Immature natural killer cell (primary cell): ENCODE measurements at regions not wholly inside any gene's neighbourhood (a gene's known extent, or its start where the extent isn't known, plus 50 kb on each side); places are given as distances from the start of the nearest gene placed in this dataset.

Experiments
- DNase-seq, 3 donors: peaks; one replicate each; pipeline ENCODE4 v3.0.0; 2022; ENCODE audit warnings: mixed read lengths in 1 of 3
- H3K27ac Mint-ChIP-seq, 6 donors: one replicate each; pipeline ENCODE4 v1.8.0; 2020; ENCODE audit warnings: mixed read lengths in 6 of 6, mild to moderate bottlenecking in 5 of 6, inconsistent platforms in 4 of 6, moderate library complexity in 3 of 6
- H3K27me3 Mint-ChIP-seq, 3 donors: one replicate each; pipeline ENCODE4 v1.8.0; 2020 to 2021; ENCODE audit warnings: low read depth in 3 of 3, mild to moderate bottlenecking in 3 of 3, mixed read lengths in 3 of 3, moderate library complexity in 3 of 3, inconsistent platforms in 1 of 3
- H3K36me3 Mint-ChIP-seq, 3 donors: one replicate each; pipeline ENCODE4 v1.8.0; 2020; ENCODE audit warnings: mixed read lengths in 3 of 3, inconsistent platforms in 2 of 3, mild to moderate bottlenecking in 2 of 3
- H3K4me1 Mint-ChIP-seq, 2 donors: one replicate each; pipeline ENCODE4 v1.8.0; 2020; ENCODE audit warnings: inconsistent platforms in 2 of 2, mild to moderate bottlenecking in 2 of 2, mixed read lengths in 2 of 2, moderate library complexity in 1 of 2
- H3K4me3 Mint-ChIP-seq, 5 donors: one replicate each; pipeline ENCODE4 v1.8.0; 2020; ENCODE audit warnings: mild to moderate bottlenecking in 5 of 5, mixed read lengths in 5 of 5, inconsistent platforms in 3 of 5, moderate library complexity in 3 of 5
- H3K9me3 Mint-ChIP-seq, 6 donors: one replicate each; pipeline ENCODE4 v1.8.0; 2020; ENCODE audit warnings: mild to moderate bottlenecking in 6 of 6, mixed read lengths in 6 of 6, inconsistent platforms in 4 of 6, moderate library complexity in 3 of 6

DNA sequence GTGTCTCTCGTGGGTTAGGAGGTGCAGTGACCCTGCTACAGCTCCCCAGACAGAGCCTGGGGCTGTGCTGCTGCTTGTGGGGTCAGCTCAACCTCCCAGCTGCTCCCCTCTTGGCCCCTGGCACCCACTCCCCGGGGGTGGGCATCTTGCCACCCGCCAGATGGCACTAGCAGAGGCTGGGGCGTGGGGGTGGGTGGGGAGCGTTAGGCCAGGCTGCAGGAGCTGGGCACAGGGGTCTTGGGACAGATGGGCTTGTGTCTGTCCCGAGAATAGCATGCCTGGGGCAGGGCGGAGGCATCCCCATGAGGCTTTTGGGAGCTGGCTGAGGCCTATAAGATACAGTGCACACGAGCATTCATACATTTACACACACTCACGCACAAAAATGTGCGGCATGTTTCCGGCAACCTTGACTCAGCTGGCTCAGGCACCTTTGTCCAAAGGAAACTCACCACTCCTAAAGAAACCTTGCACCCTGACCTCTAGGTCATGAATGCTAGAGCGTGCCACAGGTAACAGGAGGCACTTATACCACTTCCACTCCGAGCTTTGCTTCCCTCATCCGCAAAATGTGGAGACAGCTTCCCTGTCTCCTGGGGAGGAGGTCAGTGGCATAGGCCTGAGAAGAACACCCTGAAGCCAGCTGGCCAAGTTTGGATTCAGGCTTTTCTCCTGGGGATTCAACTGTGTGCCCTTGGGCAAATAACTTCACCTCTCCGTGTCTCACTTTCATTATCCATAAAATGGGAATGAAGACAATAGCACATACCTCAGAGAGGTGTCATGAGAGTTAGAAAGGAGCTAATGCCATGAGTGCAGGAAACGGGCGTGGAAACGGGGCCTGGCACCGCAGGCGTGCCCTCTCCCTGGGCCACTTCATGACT lies 78.9 kb upstream of the LHX1 start:
- H3K27me3 Mint-ChIP-seq: peaks cover 0 to 9% (median 1%) of the 10 kb centered on the region in 3 donors
- no peak overlapping the region for H3K27ac Mint-ChIP-seq
- H3K4me3 Mint-ChIP-seq: no peak overlapping the region
- no peaks in the 10 kb centered on the region for H3K4me1 Mint-ChIP-seq
- H3K9me3 Mint-ChIP-seq: no peaks in the 10 kb centered on the region
- H3K36me3 Mint-ChIP-seq: no peaks in the 10 kb centered on the region
- no peak for DNase-seq

DNA sequence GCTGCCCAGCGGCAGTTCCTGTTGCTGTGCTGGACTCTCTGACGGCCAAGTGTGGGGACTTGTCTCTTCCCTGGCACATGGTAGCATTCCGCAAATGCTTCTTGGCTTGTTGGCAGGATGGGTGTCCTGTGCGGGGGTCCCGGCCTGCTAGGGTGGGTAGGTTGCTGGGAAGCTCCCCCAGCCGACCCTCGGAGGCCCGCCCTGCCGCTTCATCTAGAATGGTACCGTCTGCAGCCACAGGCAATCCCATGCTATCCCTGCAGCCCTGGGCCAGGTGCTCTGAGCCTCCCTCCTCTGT lies 78.3 kb upstream of the LHX1 start:
- Mint-ChIP-seq H3K36me3 (no peaks in the 10 kb centered on the region), H3K4me3 (no peak overlapping the region), H3K27ac (no peak overlapping the region), H3K9me3 (no peaks in the 10 kb centered on the region), H3K27me3 (peaks cover 0 to 9% (median 1%) of the 10 kb centered on the region in 3 donors), H3K4me1 (no peaks in the 10 kb centered on the region)
- DNase-seq: no peak

DNA sequence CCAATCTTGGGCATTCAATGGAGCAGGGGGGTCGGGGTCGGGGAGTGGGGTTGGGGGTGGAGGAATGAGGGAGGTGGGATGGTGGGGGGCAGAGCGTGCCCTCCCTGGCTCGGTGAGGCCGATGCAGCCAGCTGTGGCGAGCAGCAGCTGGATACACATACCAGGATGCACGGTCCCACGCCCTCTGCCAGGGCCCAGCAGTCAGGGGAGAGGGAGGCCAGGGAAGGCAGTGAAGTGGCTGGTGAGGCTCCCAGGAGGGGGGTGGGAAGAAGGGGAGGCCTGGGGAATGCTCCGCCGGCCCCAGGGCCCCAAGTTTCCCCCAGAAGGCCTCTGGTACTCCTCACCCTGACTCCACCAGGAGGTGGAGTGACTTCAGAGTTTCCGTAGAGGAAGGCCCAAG lies 77.6 kb upstream of the LHX1 start:
- Mint-ChIP-seq H3K4me3 (no peak overlapping the region), H3K36me3 (no peaks in the 10 kb centered on the region), H3K9me3 (no peaks in the 10 kb centered on the region), H3K27me3 (peaks cover 0 to 9% (median 1%) of the 10 kb centered on the region in 3 donors), H3K27ac (no peak overlapping the region), H3K4me1 (no peaks in the 10 kb centered on the region)
- no peak for DNase-seq

DNA sequence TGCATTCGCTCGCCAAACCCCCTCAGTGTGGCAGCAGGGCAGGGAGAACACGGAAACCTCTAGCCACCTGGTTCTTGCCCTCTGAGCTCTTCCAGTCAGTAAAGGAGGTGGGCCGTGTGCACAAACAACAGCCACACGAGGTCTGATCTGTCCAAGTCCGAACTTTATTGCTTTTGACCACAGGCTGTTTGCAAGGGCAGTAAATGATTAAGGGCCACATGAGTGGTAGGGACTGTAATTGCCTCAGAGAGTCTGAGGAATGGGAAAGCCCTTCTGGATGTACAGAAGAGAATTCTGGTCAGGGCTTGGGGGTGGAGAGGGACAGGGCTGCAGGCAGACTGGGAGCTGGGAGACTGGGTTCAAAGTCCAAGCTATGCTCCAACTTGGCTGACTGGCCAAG lies 75.7 kb upstream of the LHX1 start:
- Mint-ChIP-seq H3K4me3 (no peak overlapping the region), H3K9me3 (no peaks in the 10 kb centered on the region), H3K4me1 (no peaks in the 10 kb centered on the region), H3K36me3 (no peaks in the 10 kb centered on the region), H3K27me3 (peaks cover 0 to 8% (median 1%) of the 10 kb centered on the region in 3 donors), H3K27ac (no peak overlapping the region)
- no peak for DNase-seq

DNA sequence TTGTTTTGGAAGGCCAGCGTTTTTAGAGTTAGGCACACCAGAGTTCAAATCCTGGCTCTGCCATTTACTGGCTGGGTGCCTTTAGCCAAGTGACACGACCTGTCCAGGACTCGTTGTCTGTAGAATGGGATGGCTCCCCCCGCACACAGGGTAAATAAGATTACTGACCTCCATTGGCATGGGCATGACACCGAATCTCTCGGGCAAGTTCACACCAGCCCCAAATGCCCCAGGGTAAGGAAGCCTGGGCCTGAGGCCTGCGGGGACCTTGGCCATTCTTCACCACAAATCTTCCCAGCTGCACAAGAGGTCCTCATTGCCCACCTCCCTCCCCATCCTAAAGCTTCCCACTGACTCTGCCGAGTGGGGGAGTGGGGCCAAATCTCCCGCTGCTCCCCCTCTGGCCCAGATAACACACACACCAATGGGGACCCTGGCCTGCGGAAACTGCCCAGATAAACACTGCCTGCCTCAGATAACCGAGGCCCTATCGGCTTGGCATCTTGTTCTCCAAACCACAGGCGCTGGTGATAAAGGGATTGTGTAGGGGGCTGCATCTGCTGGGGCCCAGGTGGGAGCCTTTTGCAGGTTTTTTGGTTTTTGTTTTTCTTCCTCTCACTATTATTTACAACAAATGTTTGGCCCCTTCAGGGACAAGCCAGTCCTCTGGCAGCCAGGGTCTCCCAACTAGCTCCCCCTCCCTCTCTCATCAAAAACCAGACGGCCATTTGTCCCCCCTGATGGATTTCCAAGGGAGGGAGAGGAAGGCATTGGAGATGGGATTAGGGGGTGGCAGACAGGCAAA lies 75.0 kb upstream of the LHX1 start:
- H3K4me1 Mint-ChIP-seq: no peaks in the 10 kb centered on the region
- H3K36me3 Mint-ChIP-seq: no peaks in the 10 kb centered on the region
- H3K27me3 Mint-ChIP-seq: peaks cover 0 to 5% (median 0%) of the 10 kb centered on the region in 3 donors
- no peak for DNase-seq
- no peak overlapping the region for H3K27ac Mint-ChIP-seq
- no peaks in the 10 kb centered on the region for H3K9me3 Mint-ChIP-seq
- H3K4me3 Mint-ChIP-seq: no peak overlapping the region

DNA sequence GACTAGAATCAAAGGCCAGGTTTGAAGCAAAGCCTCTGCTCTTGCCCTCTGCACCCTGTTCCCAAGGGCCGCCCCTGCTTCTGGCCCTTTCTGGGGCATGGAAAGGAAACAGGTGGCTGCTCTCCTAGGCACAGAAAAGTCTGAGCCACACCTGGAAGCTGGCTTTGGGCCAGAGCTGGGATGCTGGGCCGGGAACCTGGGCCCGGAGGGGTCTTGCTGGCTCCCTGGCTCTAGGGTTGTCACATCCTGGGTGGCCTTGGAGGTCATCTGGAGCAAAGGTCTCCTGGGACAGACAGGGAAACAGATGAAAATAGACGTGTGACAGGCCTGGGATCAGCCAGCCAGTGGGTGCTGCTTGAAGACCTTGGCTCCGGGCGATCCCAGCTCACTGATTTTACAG lies 74.1 kb upstream of the LHX1 start:
- H3K4me3 Mint-ChIP-seq: no peak overlapping the region
- H3K4me1 Mint-ChIP-seq: no peaks in the 10 kb centered on the region
- no peak overlapping the region for H3K27ac Mint-ChIP-seq
- no peaks in the 10 kb centered on the region for H3K9me3 Mint-ChIP-seq
- DNase-seq: no peak
- no peaks in the 10 kb centered on the region for H3K36me3 Mint-ChIP-seq
- H3K27me3 Mint-ChIP-seq: peaks cover 0 to 4% (median 0%) of the 10 kb centered on the region in 3 donors

DNA sequence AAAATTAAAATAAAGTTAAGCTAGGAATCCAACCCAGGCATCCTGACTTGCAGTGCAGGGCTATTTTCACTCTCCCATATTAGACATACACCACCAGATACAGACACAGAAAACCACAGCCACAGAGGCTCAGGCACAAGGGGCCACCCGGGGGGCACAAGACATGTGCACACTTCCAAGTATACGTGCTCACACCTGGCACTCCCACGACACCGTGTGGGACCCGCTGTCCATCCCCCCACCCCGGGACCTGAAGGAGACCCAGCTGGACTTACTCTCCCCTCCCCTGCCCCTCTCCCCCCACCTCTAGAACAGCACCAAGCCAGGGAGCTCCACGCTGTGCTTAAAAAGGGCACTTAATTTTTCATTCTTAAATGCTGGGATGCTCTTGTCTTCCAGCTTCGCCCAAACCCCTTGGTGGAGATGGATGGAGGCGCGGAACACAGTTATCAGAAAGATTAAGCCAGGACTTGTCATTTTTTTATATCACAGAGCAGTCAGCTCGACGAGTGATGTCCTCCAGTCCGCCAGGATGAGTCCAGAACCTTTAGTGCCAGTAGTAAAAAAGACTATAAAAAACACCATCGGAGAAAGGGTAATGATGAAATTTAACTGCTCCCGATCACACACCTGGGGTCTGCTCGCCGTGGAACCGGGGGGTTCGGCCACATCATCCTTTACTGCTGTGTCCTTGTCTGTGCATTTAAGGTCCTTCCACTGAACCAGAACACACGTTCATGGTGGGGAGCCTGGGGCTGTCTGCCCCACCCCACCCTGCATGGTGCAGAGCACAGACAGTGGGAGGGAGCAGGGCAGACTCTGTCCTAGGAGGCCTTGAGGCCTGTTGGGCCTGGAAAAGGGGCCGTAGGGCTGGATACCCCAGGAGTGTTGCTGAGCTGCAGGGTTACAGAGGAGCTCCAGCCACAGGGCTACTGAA lies 73.3 kb upstream of the LHX1 start:
- H3K27me3 Mint-ChIP-seq: peaks cover 0 to 4% (median 0%) of the 10 kb centered on the region in 3 donors
- no peaks in the 10 kb centered on the region for H3K9me3 Mint-ChIP-seq
- DNase-seq: no peak
- H3K4me3 Mint-ChIP-seq: no peak overlapping the region
- H3K27ac Mint-ChIP-seq: no peak overlapping the region
- no peaks in the 10 kb centered on the region for H3K4me1 Mint-ChIP-seq
- H3K36me3 Mint-ChIP-seq: no peaks in the 10 kb centered on the region

DNA sequence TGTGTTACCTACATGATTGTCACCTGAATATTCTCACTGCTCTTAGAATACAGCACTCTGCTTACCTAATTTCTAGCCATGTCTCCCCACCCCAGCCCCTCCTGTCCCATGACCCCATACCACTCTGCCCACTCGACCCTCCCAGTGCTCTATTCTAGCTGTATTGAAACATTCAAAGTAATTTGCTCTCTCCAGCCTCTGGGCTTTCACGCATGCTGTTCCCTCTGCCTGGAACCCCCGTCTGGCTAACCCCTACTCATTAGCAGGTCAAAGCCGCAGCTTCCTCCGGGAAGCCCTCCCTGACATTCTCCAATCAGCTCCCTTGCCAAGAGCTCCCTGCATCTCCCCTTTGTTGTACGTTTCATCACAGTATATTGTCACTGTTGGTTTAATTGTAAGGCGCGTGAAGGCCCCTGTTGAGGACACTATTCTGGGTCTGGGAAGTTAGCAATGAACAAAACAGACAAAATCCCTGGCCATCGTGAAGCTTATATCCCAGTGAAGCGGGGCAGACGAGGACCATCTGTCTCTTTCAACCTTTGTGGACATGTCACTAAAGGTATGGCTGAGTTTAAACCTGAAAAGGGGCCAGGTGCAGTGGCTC lies 72.3 kb upstream of the LHX1 start:
- DNase-seq: no peak
- H3K27me3 Mint-ChIP-seq: peaks cover 0 to 2% (median 0%) of the 10 kb centered on the region in 3 donors
- no peak overlapping the region for H3K27ac Mint-ChIP-seq
- no peaks in the 10 kb centered on the region for H3K36me3 Mint-ChIP-seq
- H3K9me3 Mint-ChIP-seq: no peaks in the 10 kb centered on the region
- H3K4me3 Mint-ChIP-seq: no peak overlapping the region
- H3K4me1 Mint-ChIP-seq: no peaks in the 10 kb centered on the region

DNA sequence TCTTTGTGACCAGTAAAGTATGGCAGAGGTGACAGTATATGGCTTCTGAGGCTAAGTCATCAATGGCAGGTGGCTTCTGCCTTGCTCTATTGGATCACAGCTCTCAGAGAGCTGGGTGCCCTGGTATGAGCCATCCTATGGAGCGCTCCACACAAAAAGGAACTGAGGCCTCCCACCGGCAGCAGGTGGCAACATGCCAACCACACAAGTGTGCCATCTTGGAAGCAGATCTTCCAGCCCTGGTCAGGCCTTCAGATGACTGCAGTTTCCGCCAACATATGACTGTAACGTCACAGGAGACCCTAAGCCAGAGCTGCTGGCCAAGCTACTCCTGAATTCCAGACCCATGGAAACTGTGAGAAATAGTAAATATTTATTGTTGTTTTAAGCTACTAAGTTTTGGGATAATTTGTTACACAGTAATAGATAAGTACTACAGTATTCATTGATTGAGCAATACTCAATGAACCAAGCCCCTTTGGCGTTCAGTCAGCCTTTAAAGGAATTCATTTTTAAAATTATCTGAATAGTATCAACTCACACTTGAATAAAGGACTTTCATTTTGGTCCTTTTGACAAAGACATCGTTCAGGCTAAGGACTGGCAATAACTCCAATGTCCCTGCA lies 69.4 kb upstream of the LHX1 start:
- H3K4me3 Mint-ChIP-seq: no peak overlapping the region
- no peaks in the 10 kb centered on the region for H3K4me1 Mint-ChIP-seq
- no peaks in the 10 kb centered on the region for H3K36me3 Mint-ChIP-seq
- peaks cover 0 to 2% (median 0%) of the 10 kb centered on the region in 3 donors for H3K27me3 Mint-ChIP-seq
- DNase-seq: no peak
- no peak overlapping the region for H3K27ac Mint-ChIP-seq
- H3K9me3 Mint-ChIP-seq: no peaks in the 10 kb centered on the region

DNA sequence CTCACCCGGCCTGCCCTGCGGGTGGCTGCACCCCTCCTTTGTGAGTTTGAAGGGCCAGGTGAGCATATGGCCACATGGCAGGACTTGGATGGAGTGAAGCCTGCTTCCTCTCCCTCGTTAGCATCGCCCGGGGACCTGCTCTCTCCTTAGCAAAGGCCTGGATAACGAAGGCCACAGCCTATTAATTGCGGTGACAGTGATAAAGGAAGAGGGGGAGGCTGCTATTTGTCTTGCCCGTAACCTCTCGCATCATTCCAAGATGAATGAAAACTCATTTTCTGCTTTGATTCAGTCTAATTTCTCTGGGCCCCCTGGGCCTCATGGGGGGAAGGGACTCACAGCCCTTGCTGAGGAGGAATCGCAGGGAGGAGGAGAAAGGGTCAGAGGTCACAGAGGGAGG lies 68.5 kb upstream of the LHX1 start:
- Mint-ChIP-seq H3K4me1 (no peaks in the 10 kb centered on the region), H3K36me3 (no peaks in the 10 kb centered on the region), H3K27me3 (peaks cover 0 to 6% (median 0%) of the 10 kb centered on the region in 3 donors), H3K4me3 (no peak overlapping the region), H3K9me3 (no peaks in the 10 kb centered on the region), H3K27ac (no peak overlapping the region)
- DNase-seq: no peak

DNA sequence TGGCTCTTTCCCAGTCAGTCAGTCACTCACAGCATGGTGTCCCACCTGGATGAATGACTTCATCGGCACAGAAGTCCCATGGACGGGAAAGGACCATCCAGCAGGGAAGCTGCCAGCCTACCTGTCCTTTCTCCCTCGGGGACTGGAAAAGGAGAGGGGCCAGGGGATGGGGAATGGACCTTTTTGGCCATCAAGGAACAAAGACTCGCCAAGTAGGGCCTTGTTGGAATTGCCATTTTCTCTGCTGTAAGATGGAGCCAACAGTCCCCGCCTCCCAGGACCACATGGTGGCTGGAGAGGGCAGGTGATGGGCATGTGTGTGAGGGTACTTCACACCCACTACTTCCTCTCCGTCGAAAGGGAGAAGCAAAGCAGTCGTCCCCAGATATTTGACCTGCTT lies 67.8 kb upstream of the LHX1 start:
- Mint-ChIP-seq H3K4me3 (no peak overlapping the region), H3K27me3 (peaks cover 0 to 6% (median 0%) of the 10 kb centered on the region in 3 donors), H3K27ac (no peak overlapping the region), H3K9me3 (no peaks in the 10 kb centered on the region), H3K36me3 (no peaks in the 10 kb centered on the region), H3K4me1 (no peaks in the 10 kb centered on the region)
- DNase-seq: no peak

DNA sequence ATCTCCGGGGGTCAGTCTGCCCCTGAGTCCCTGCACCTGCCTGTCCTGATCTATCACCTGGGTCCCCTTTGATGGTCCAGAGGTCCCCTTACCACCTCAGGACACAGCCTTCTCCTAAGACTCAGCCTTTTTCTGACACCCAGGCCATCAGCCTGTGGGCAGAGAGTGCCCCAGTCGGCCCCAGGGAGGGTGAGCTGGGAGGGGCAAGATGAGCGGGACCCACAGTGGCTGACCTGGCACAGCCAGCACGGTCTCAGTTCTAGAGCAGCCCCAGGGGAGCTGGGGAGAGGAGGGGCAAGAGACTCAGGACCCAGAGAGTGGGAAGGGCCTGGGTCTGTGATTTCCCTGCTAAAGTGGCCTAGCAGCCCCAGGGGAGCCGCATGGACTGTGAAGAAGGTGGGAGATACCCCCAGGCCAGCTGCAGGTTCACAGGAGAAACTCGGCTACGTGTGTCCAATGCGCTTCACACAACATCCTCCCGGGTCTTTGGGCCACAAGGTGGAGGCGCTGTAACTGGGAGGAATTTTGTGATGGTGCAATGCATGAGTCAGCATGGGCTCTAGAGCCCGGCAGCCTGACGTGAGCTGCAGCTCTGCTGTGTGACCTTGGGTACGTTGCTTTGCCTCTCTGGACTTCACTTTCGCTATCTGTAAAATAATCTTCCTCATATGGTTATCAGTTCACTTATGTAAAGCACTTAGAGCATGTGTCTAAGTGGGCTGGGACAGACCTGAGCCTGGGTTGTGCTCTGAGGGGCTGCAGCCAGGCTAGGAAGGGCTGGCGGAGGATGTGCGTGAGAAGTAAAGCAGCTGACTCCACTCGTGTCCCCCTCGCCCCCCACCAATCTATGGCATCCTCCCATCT lies 67.2 kb upstream of the LHX1 start:
- H3K4me3 Mint-ChIP-seq: no peak overlapping the region
- H3K27ac Mint-ChIP-seq: no peak overlapping the region
- H3K9me3 Mint-ChIP-seq: no peaks in the 10 kb centered on the region
- DNase-seq: no peak
- peaks cover 0 to 8% (median 0%) of the 10 kb centered on the region in 3 donors for H3K27me3 Mint-ChIP-seq
- no peaks in the 10 kb centered on the region for H3K4me1 Mint-ChIP-seq
- H3K36me3 Mint-ChIP-seq: no peaks in the 10 kb centered on the region

DNA sequence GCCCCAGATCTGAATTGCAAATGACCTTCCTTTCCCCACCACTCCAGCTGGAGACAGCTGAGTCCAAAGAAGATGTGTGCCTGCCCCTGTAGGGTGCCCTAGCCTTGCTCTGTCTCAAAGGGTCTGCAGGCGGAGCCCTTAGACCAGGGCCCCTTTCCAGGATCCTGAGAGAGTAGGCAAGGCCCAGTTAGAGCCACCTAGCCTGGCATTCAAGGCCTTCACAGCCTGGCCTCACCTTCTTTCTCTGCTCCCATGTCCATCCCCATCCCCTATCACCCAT lies 66.6 kb upstream of the LHX1 start:
- Mint-ChIP-seq H3K36me3 (no peaks in the 10 kb centered on the region), H3K4me1 (no peaks in the 10 kb centered on the region), H3K9me3 (no peaks in the 10 kb centered on the region), H3K27me3 (peaks cover 0 to 10% (median 3%) of the 10 kb centered on the region in 3 donors), H3K27ac (no peak overlapping the region), H3K4me3 (no peak overlapping the region)
- no peak for DNase-seq
